NCI-H774 (cell line): ENCODE measurements at regions not wholly inside any gene's neighbourhood (a gene's known extent, or its start where the extent isn't known, plus 50 kb on each side); places are given as distances from the start of the nearest gene placed in this dataset.
"Not testable (repeated sequence)": the region's sequence is repeated elsewhere in the genome, so short reads cannot be mapped to it uniquely, and the experiment has no call there.

ENCODE experiments used
- DNase-seq: peaks from one replicate; lab custom pipeline; 2025; lab: John Stamatoyannopoulos, UW

- not testable (repeated sequence) for DNase-seq
Observed at GRCh38 chr15:53923741-53924140, 54.5 kb upstream of the UNC13C start.

GRCh38 chr15:53918180-53919079 lies 59.8 kb upstream of the UNC13C start:
- no peak for DNase-seq

- DNase-seq, result no peak
Observed at GRCh38 chr15:53917109-53917508, 61.1 kb upstream of the UNC13C start.

GRCh38 chr15:53911431-53911830 lies 66.8 kb upstream of the UNC13C start:
- DNase-seq, result no peak

GRCh38 chr15:53910852-53911251 lies 67.4 kb upstream of the UNC13C start:
- DNase-seq, result no peak

GRCh38 chr15:53910236-53910849 lies 67.9 kb upstream of the UNC13C start:
- DNase-seq, result no peak

- no peak for DNase-seq
Observed at GRCh38 chr15:53903129-53903528, 75.1 kb upstream of the UNC13C start.

- DNase-seq, result not testable (repeated sequence)
Observed at GRCh38 chr15:53893468-53893867, 84.8 kb upstream of the UNC13C start.

GRCh38 chr15:53891862-53892261 lies 86.4 kb upstream of the UNC13C start:
- not testable (repeated sequence) for DNase-seq

GRCh38 chr15:53884441-53884840 lies 93.8 kb upstream of the UNC13C start:
- no peak for DNase-seq

GRCh38 chr15:53882311-53882710 lies 95.9 kb upstream of the UNC13C start:
- no peak for DNase-seq

- no peak for DNase-seq
Observed at GRCh38 chr15:53880357-53880756, 97.9 kb upstream of the UNC13C start.

- no peak for DNase-seq
Observed at GRCh38 chr15:53875711-53876110, 102.5 kb upstream of the UNC13C start.

- no peak for DNase-seq
Observed at GRCh38 chr15:53875139-53875538, 103.1 kb upstream of the UNC13C start.

GRCh38 chr15:53872410-53872809 lies 105.8 kb upstream of the UNC13C start:
- no peak for DNase-seq

- no peak for DNase-seq
Observed at GRCh38 chr15:53869806-53870073, 108.5 kb upstream of the UNC13C start.

- no peak for DNase-seq
Observed at GRCh38 chr15:53869044-53869805, 109.0 kb upstream of the UNC13C start.

- DNase-seq, result no peak
Observed at GRCh38 chr15:53862386-53862785, 102.9 kb upstream of the WDR72 start.

GRCh38 chr15:53861792-53862191 lies 102.3 kb upstream of the WDR72 start:
- DNase-seq, result no peak

- DNase-seq, result no peak
Observed at GRCh38 chr15:53851110-53851848, 91.8 kb upstream of the WDR72 start.

- no peak for DNase-seq
Observed at GRCh38 chr15:53847745-53848144, 88.3 kb upstream of the WDR72 start.

- DNase-seq, result no peak
Observed at GRCh38 chr15:53844634-53845033, 85.2 kb upstream of the WDR72 start.
